Left lung (tissue), 4 donors: ENCODE measurements at regions not wholly inside any gene's neighbourhood (a gene's known extent, or its start where the extent isn't known, plus 50 kb on each side); places are given as distances from the start of the nearest gene placed in this dataset.
"Not testable (repeated sequence)": the region's sequence is repeated elsewhere in the genome, so short reads cannot be mapped to it uniquely, and the experiment has no call there.

Source experiments
- ATAC-seq: fragments of 200-7000 bp; cut with Tn5 transposase; one replicate; pipeline ENCODE4 v1.9.1; 2020; ENCODE audit warnings: moderate library complexity
- DNase-seq, 4 donors: peaks; one replicate each; pipeline ENCODE4 v3.0.0-alpha.2; 2013 to 2020
- H3K27ac ChIP-seq, 2 donors: fragments of 200-600 bp; sonication (generic) in 1 of 2; one replicate each; pipeline versions ENCODE4 v1.5.0 to v1.8.0; 2020 to 2021
- H3K27me3 ChIP-seq, 2 donors: fragments of 200-600 bp; sonication (generic) in 1 of 2; one replicate each; pipeline versions ENCODE4 v1.5.0 to v1.8.0; 2020 to 2021
- H3K36me3 ChIP-seq, 2 donors: fragments of 200-600 bp; sonication (generic) in 1 of 2; one replicate each; pipeline versions ENCODE4 v1.5.0 to v1.8.0; 2020 to 2021
- H3K4me1 ChIP-seq, 2 donors: fragments of 200-600 bp; one replicate each; pipeline ENCODE4 v1.8.0; 2021
- H3K4me3 ChIP-seq, 2 donors: fragments of 200-600 bp; sonication (generic) in 1 of 2; one replicate each; pipeline versions ENCODE4 v1.5.0 to v1.8.0; 2020 to 2021; ENCODE audit warnings: mild to moderate bottlenecking in 1 of 2
- H3K9me3 ChIP-seq, 2 donors: fragments of 200-600 bp; sonication (generic) in 1 of 2; one replicate each; pipeline versions ENCODE4 v1.5.0 to v1.8.0; 2020 to 2021
- intact Hi-C, 2 donors: fragments of 100-400 bp; cut with DNase I; formaldehyde crosslinking; loops; one replicate each; pipeline versions ENCODE4 v1.11.2 to v1.14.2; 2022
- TF ChIP-seq, protein P1 (sequence below), 2 donors: fragments of 200-600 bp; sonication (generic) in 1 of 2; IDR thresholded peaks; one replicate each; pipeline versions ENCODE4 v1.5.0 to v1.8.0; 2021; ENCODE audit warnings: antibody characterized with exemption in 2 of 2
- donor health status: DM: no; HTN: yes; CAD: no.
- donor health status: DM: no; HTN: no; CAD: no.

DNA sequence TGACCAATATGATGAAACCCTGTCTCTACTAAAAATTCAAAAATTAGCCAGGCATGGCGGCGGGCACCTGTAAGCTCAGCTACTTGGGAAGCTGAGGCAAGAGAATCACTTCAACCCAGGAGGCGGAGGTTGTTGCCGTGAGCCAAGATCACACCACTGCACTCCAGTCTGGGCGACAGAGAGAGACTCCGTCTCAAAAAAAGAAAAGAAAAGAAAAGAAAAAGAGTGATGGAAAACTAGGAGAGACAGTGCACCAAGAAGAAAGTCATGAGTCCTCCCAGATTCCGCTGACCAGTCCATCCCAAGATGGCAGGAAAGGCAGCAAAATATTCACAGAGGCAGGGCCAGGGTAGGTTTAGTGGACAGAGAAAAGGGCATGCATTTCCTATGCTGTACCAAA is 226.9 kb downstream of the ASMT start:
- H3K27ac ChIP-seq: no peak overlapping the region
- H3K27me3 ChIP-seq: no peaks in the 10 kb centered on the region
- TF ChIP-seq, protein P1, sequence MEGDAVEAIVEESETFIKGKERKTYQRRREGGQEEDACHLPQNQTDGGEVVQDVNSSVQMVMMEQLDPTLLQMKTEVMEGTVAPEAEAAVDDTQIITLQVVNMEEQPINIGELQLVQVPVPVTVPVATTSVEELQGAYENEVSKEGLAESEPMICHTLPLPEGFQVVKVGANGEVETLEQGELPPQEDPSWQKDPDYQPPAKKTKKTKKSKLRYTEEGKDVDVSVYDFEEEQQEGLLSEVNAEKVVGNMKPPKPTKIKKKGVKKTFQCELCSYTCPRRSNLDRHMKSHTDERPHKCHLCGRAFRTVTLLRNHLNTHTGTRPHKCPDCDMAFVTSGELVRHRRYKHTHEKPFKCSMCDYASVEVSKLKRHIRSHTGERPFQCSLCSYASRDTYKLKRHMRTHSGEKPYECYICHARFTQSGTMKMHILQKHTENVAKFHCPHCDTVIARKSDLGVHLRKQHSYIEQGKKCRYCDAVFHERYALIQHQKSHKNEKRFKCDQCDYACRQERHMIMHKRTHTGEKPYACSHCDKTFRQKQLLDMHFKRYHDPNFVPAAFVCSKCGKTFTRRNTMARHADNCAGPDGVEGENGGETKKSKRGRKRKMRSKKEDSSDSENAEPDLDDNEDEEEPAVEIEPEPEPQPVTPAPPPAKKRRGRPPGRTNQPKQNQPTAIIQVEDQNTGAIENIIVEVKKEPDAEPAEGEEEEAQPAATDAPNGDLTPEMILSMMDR (IDR thresholded peaks at IDR 0.05): no peak
- peaks cover 0 to 10% of the 10 kb centered on the region in 2 donors for H3K9me3 ChIP-seq
- DNase-seq (no peak), ATAC-seq (no peak)
- H3K4me1 ChIP-seq: no peaks in the 10 kb centered on the region
- intact Hi-C loops: no loop called here
- no peak overlapping the region for H3K4me3 ChIP-seq
- H3K36me3 ChIP-seq: no peaks in the 10 kb centered on the region

DNA sequence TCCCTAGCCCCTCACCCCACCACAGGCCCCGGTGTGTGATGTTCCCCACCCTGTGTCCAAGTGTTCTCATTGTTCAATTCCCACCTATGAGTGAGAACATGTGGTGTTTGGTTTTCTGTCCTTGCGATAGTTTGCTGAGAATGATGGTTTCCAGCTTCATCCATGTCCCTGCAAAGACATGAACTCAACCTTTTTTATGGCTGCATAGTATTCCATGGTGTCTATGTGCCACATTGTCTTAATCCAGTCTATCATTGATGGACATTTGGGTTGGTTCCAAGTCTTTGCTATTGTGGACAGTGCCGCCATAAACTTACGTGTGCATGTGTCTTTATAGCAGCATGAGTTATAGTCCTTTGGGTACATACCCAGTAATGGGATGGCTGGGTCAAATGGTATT is 232.1 kb downstream of the ASMT start:
- H3K4me1 ChIP-seq, ATAC-seq, H3K4me3 ChIP-seq, H3K27ac ChIP-seq, H3K27me3 ChIP-seq, H3K9me3 ChIP-seq, H3K36me3 ChIP-seq, DNase-seq, intact Hi-C loops: not testable (repeated sequence)

DNA sequence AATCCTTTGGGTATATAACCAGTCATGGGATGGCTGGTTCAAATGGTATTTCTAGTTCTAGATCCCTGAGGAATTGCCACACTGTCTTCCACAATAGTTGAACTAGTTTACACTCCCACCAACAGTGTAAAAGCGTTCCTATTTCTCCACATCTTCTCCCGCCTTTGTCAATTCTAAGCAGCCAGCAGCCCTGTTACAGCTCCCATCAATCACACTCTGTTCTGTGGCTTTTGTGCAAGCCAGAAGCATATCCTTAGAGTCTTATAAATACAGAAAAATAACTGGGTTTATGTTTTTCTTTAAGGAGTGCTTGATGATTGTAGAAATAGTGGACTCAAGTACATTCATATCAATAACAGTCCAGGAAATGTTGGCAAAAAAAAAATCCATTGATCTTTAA is 232.9 kb downstream of the ASMT start:
- H3K4me3 ChIP-seq, H3K4me1 ChIP-seq, H3K27me3 ChIP-seq, DNase-seq, intact Hi-C loops, H3K36me3 ChIP-seq, H3K27ac ChIP-seq, ATAC-seq, H3K9me3 ChIP-seq: not testable (repeated sequence)

DNA sequence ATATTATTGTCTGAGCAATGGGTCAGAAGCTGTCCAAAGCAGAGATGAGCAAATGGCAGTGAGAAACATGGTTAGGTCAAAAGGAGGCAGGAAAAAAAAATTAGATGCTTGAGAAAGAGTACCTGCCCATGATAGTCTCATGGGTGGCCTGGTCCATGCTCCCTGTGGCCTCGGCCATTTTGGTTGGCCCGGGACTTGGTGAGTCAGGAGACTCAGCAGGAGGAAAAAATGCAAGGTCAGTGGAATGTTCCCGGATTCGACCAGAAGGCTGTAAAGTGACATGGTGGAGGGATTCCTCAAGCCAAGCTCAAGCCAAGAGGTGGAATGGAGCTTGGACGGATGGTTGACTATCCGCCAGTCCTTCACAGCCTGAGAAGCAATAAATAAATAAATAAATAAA is 236.7 kb downstream of the ASMT start:
- intact Hi-C loops: no loop called here
- TF ChIP-seq, protein P1 (IDR thresholded peaks at IDR 0.05): no peak
- Histone ChIP-seq H3K27me3 (no peaks in the 10 kb centered on the region), H3K9me3 (no peaks in the 10 kb centered on the region), H3K4me1 (no peaks in the 10 kb centered on the region), H3K36me3 (no peaks in the 10 kb centered on the region), H3K27ac (no peak overlapping the region), H3K4me3 (no peak overlapping the region)
- DNase-seq (no peak), ATAC-seq (no peak)

DNA sequence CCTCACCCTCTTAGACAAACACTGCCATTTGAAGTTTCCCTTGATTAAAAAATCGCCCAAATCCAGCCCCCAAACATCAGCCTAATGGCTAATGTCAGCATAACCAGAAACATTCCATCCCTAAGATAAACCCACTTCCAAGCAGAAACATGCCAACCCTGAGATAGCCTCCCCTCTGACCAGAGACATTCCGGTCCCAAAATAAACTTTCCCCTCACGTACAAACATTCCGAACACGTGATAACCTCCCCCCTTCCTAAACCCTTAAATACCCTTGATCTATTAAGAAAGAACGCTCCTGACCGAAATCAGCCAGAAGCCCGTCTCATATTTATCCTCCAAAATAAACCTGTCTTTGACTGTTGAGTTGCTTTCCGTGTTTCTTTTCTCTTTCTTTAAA is 237.2 kb downstream of the ASMT start:
- Histone ChIP-seq H3K9me3 (no peaks in the 10 kb centered on the region), H3K27me3 (no peaks in the 10 kb centered on the region), H3K4me3 (no peak overlapping the region), H3K36me3 (no peaks in the 10 kb centered on the region), H3K4me1 (no peaks in the 10 kb centered on the region), H3K27ac (no peak overlapping the region)
- intact Hi-C loops: no loop called here
- TF ChIP-seq, protein P1 (IDR thresholded peaks at IDR 0.05): no peak
- no peak for ATAC-seq
- no peak for DNase-seq

DNA sequence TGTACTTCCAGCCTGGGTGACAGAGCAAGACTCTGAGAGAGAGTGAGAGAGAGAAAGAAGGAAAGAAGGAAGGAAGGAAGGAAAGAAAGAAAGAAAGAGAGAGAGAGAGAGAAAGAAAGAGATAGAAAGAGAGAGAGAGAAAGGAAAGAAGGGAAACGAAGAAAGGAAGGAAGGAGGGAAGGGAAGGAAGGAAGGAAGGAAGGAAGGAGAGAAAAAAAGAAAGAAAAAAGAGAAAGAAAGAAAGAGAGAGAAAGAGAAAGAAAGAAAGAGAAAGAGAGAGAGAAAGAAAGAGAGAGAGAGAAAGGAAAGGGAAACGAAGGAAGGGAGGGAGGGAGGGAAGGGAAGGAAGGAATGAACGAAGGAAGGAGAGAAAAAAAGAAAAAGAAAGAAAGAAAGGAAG is 238.6 kb downstream of the ASMT start:
- Histone ChIP-seq H3K4me1 (no peaks in the 10 kb centered on the region), H3K9me3 (no peaks in the 10 kb centered on the region), H3K27me3 (no peaks in the 10 kb centered on the region), H3K36me3 (no peaks in the 10 kb centered on the region), H3K27ac (no peak overlapping the region), H3K4me3 (no peak overlapping the region)
- ATAC-seq (no peak), DNase-seq (no peak)
- TF ChIP-seq, protein P1 (IDR thresholded peaks at IDR 0.05): no peak
- intact Hi-C loops: no loop called here
